Right renal cortex interstitium (tissue), 3 donors: ENCODE measurements at regions not wholly inside any gene's neighbourhood (a gene's known extent, or its start where the extent isn't known, plus 50 kb on each side); places are given as distances from the start of the nearest gene placed in this dataset.
A peak's percentile ranks its signal among the peaks of the same experiment; 100 is the strongest.

Source experiments
- DNase-seq, 3 donors: peaks; one replicate each; pipeline ENCODE4 v3.0.0-alpha.2; 2013; ENCODE audit warnings: low read depth in 3 of 3, low spot score in 2 of 3

DNA sequence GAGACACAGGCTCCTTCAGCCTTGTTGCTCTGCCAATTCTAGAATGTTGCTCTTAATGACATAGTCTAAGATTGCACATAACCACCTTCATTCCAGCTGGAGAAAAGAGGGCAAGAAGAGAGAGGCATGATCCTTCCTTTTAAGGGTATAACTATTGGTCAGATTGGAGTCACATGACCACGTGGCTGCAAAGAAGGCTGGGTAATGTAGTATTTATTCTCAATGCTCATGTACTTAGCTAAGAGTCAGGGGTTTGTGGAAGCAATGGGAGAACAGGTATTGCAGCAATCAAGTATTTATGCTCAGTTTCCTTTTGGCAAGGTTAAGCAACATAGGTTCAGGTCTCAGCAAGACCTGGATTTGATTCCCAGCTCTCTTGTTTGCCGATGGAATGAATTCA is 298.8 kb upstream of the TBX3 start:
- no peak for DNase-seq

DNA sequence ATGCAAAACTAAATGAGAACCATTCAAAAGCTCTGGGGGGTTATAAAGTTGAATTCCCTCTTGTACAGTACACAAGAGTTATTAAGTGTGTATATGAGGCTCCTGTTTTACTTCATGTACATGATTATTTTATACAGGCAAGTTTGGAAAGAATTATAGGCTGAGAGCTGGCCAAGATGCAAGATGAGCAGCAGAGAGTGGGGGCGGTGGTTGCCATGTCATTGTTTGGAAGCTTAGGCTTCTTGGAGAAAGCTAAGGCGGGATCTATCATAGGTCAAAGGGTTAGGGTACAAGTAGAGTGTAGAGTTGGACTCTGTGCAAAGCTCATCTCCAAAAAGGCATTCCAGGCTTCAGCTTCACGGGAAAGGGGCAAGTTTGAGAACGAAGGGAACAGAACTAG is 297.1 kb upstream of the TBX3 start:
- DNase-seq = no peak

DNA sequence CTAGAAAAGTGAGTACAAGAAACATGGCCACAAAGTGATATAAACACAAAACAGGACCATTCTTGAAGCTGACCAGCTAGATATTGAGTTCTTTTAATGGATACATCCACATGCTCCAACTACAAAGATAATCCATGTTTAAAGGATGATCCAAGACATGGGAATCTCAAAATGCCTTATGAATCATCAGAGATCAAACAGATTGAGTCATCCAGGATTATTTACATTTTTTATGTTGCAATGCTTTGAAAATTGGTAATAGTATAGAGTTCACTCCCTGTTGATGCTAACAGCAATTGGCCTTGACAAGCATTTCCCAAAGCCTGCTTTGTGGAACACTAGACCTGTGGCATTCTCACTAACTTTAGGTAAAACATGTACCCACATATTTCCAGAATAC is 293.0 kb upstream of the TBX3 start:
- DNase-seq = no peak

DNA sequence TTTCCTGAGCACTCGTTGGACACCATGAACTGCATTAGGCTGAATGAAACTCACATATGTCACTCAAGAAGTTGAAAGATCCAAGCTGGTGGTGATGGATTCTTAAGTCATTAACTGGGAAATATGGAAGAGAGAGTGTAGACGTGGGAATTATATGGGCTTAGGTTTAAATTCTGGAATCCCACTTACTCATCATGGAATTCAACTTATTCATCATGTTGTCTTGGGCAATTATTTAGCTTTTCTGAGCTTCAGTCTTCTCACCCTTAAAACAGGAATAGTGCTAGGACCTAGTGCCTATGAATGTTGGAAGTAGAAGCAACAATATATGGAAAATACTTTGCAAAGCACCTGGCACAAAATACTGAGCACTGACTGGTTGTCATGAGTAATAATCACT is 292.4 kb upstream of the TBX3 start:
- DNase-seq = no peak

DNA sequence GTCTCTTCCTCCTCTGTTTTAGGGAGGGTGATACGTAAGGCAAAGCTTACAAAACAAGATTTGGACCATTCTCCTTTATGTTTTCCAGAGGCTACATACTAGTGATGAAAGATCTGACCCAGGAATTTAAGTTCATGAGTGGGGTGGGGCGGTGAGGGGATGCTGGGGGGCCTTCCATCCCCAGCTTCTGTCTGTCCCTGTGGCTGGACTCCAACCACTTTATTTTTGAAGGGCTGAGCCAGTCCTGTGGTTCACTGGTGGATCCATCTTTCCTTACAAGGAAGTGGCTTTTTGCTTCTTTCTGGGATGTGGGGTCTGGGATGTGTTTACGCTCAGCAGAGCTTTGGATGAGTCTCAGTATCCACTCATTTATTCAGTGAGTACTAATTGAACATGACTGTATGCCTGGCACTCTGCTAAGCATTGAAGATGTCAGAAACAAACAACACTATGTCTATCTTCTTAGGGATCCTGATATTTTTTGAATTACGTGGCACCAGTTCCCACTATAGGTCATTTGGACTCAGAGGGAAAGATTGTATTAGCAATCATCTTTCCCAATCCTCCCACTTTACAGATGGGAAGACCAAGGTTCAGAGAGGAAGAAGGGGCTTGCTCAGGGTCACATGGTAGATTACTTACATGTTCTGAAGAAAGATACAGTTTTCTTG is 291.8 kb upstream of the TBX3 start:
- DNase-seq = no peak

DNA sequence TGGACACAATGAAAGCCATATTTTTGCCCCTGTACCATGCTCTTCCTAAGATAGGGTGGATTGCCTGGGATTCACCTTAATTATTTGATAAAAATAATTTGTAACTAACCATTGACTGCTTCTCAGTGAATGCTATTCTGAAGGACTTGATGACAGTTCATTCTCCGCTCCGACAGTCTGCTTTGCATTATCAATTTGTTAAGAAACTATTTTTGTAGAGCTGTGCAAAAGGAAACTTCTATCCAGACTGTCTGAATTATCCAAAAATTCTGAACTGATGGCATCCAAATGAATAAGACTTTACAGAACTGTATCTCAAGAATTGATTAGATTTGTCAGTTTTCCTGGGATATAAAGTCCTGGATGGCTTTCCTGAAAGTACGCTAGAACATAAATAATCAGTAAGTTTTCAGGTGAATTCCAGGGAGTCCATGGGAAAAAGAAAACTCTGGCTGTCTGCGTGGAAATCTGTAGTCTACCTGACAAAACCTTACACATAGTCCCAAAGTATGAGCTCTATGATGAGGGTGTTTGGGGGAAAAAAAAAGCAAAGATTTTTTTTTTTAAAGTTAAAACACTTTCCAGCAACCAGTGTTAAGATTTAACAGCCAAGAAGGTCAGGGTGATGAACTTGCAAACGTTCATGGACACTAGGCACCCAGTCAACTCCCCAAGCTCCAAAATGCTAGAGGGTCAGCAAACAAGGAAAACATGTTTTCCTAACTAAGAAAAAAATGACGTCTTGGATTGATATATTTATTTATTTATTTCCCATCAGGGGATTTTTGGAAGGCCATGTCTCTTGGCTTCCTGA is 291.1 kb upstream of the TBX3 start:
- DNase-seq = no peak

DNA sequence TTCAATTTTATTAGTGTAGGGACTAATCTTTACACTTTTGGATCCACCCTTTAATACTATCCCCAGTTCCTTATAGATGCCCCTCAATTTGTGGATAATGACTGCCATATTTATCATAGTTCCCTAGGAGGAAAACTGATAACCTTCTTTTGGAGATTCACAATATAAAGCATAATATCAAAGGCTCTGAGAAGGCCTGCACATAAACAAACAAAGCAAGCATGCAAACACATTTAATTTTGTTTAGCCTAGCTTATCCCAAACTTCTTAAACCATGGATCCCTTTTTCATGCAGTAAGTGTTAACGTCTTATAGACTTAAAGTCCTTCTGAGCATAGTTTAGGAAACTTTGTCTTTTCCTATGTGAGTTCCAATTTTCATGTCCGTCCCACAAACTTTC is 290.4 kb upstream of the TBX3 start:
- no peak for DNase-seq

DNA sequence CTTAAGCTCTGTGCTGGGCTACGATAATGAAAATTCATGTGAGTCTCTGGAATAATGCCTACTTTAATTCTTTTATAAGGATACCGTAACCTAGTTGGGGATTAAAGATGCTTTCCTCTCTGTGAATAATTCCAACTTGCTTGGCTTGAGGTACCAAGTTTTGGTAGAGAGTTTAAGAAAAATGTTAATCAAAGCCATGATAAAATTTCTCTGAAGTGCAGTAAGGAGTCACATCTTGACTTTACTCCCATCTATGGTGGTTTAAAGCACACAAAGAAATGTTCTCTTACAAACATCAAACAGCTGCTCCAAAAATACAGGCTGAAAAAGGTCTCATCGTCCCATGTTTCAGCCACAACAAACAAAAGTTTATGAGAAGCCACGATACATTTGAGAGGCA is 284.8 kb upstream of the TBX3 start:
- DNase-seq = no peak

DNA sequence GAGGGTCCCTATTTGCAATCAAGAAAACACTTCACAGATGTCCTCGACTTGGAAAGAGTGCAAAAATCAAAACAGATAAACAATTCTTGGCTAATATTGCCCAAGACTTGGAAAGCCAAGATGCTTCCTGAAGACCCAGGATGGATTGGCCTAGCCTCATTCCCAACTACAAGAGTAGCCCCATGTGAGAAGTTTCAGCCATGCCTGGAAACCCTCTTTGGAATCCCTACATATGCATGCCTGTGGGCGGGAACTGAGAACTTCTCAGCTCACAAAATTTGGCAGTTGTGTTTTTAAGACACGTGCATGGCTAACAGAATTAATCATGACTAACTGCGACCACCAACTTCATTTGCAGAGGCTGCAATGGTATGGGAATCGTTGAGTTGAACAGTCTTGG is 283.2 kb upstream of the TBX3 start:
- DNase-seq = no peak

DNA sequence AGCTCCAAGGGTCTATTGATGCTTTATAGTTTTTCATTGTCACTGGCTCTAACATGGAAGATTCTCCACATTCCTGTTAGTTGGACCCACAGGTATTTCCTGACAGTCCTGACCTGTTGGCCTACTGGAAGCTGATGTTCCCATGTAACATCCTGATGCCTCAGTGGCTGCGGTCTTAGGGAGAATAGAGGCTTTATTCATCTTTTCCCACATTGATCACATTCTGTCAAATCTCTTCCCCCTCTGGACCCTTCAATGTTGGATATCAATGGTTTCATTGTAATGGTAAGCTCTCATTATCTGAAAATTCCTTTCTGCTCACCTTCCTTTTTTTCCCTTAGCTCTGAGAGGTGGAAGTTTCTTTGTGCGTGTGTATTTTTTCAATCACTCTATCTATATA is 280.9 kb upstream of the TBX3 start:
- no peak for DNase-seq

DNA sequence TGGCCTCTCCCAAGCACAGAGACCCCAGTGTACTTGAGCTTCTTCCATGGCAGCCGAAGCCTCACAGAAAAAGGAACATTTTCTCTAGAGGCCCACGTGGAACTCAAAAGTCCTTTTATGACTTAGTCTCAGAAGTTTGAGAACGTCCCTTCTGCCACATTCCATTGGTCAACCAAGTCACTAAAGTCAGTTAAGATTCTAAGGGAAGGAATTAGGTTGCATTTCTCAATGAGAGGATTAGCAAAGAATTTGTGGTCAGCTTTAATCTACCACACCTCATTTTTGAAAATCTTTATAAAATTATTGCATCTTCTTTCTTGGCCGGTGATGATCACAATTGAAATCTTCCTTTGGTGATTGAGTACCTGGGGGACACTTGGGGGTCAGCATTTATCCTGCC is 279.9 kb upstream of the TBX3 start:
- DNase-seq = no peak

DNA sequence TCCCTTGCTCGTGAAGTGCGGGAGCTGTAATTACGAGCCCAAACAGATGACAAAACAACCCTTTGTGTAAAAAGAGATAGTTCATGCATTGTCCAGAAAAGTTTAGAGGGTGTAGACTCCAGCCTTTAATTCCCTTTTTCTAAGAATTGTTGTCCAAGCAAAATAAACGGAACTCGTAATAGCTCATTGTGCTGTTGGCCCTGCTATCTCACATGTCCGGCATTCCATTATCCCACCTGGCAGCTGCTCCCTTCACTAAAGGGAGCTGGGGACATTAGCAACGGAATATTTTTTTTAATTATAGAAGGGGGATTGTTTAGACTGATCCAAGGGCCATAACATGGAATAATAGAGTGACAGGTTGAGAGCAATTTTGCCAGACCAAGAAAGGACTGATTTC is 277.5 kb upstream of the TBX3 start:
- DNase-seq = no peak

DNA sequence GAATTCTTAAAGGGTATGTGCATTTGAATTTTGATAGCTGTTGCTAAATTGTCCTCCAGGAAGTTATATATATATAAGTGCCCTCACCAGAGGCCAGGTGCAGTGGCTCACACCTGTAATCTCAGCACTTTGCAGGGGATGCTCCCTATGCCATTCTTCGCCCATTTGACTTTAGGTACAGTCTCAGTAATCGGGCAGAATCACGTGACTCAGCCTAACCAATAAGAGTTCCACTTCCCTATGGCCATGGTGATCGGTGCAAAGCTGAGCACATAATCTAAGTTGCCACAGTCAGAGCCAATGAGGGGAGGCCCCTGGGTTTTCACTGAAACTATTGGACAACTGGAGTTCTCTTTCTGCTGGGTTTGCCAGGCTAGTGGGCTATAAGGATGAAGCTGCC is 274.6 kb upstream of the TBX3 start:
- DNase-seq = no peak

DNA sequence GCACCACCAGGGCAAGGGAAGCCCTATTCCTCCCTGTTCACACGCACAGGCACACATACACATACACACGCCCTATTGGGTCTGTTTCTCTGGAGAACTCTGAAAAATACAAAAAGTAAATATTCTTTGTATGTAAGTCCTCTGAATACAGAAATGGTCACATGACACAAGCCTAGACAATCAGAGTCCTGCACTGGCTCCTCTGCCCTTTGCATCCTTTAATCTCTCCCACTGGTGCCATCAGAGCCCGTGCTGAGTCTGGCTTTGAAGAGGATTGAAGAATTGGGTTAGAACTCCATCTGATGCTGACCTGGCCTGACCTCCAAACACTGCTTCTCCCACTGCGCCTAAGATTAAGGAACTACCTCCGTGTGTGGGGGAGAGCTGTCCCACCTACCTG is 273.2 kb upstream of the TBX3 start:
- no peak for DNase-seq

DNA sequence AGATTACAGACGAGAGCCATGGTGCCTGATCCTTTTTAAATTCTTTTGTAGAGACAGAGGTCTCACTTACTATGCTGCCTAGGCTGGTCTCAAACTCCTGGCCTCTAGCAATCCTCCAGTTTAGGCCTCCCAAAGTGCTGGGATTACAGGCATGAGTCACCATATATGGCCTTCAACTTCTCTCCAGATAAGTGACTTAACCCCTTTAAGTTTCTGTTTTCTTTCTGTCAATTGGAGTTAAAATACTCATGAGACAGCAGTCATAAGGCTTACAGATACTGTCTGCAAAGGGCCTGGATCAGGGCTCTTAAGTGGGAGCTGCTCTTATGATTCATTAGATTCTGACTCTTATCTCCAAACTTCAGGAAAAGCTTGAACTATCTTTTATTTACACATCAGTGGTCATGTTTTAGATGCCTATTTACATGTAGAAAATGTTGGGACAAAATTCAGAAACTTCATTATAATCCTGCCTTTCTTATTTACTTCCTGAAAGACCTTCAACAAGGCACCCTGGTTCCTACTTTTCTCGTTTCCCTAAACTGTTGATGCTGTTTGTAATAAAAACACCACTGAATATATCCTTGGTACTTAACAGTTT is 271.5 kb upstream of the TBX3 start:
- no peak for DNase-seq

DNA sequence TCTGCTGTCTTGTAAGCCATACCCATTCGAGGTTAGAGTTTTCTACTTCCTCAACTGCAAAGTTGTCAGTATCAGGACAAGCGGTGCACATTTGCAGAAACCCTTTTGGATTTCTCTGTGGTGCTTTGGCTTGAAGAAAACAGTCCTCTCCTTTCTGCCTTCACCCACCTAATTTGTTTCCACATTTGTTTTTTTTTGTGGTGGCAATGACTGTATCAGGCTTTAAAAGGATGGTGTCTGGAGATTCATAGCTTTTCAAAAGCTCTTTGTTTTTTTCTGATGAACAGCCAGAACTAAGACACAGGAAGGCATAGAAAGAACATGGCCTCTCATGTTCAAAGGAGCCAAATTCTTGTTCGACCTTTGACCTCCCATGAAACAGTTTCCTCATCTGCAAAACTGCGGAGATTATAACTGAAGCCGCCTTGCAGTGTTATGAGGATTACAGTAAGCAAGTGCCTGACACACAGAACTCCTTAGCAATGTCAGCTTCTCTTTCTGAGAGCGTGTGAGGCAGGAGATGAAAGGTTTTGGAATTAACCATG is 270.6 kb upstream of the TBX3 start:
- no peak for DNase-seq

DNA sequence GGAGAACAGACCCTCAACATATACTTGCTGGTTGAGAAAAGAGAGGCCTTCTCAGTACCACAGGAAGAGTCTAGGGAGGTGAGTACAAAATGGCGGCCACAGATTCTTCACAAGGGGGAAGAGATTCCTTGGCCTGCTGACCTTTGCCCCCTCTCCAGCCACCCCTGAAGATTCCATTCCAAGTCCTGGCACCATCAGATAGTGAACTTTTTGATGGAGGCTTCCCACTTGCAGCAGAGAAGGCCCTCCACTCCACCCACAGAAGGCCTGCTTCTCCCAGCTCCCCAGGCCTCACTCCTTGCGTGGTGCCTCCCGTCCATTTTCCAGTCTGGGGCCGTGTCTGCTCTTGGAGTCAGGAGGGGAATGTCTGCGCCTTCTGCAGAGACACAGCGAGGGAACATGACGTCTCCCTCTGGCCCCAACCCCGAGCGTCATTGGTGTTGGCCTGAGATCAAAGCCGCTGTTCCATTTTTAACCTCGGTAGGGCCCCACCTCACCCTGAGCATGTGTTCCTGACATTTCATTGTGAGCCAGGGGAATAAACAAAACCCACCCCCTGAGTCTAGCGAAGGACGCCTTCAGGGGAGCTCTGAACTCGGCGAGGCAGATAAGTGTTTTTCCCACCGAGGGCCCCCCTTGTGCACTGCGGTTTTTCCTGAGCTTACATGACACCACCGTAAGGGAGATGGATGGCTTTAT is 268.7 kb upstream of the TBX3 start:
- peak; percentile 38 to 44 (median 39) for DNase-seq

DNA sequence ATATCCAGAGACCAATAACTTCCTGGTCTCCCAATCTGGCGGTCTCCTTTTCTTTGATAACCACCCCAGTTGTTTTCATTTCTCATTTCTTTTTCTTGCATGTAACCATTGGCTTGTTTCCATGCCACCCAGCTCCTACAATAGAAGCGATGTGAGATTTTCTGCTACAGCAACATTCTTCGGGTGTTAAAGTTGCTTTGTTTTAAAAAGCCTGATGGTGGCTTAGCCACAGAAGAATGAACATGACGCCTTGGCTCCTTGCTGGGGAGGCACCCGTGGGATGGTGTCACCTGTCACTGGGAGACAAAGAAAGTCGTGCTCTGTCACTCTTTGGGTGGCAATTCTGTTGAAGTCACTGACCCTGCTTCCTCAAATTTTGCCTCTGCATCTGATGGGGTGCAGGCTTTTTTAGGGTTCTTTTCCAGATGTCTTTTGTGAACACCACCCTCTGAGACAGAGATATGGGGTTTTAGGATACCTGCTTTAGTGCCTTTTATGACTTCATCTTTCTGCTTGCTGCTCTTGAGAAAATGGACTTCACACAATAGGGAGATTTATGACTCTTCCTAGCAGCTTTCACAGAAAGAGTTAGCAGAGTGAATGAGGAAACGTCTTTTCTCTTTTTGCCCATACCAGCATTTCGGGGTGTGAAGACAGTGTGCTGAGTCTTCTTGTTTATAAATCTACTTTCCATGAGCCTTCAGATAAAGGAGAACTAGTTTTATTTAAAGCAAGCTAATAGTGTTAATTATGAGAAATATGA is 265.3 kb upstream of the TBX3 start:
- DNase-seq = no peak

DNA sequence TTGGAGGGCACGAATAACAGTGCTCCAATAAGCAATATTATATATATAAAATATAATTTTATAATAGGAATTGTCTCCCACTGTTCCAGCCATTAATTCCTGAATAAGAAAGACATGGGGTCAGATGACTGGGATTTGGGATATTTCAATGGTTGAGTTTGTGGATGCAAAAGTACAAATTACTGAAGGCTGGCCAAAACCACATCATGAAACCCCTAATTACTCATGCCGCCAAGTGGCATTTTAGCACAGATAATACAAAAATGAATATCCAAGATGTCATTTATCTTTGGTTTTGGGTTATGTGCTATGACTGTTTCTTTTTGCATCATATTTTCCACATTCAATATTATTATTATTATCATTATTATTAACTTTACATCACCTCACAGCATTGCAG is 261.4 kb upstream of the TBX3 start:
- DNase-seq = no peak

DNA sequence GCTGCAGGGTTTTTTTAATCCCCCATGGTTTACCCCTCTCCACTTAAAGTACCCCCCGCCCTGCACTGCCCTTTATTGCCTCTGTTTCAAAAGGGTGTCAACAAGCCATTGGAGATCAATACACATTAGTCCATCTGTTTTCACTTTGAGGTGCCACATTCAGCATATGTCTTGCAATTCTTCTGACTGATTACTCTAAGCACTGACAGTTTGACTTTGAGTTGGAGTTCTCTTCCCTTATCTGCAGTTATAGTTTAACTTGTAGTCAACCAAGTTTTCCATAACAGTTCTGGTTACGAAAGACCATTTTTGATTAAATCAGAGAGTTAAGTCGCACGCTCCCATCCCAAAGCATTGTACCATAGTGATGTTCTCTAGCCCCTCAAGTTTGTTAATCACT is 260.8 kb upstream of the TBX3 start:
- DNase-seq = no peak

DNA sequence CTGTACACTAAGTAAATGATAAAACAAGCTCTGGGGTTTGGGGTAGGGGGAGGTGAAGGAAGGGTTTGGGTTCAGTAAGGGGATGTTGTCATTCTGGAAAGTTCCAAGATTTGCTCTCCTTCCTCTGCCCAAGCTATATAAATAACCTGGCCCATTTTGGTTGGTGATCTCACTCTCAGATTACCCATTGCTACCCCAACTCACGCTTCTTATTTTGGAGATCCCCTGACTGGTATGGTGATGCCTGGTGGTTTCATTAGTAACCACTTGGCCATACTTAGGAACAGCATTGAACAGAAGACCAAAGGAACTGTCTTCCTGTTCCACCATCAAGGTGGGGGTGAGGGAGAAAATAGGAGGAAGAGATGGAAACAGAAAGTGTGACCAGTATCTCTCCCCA is 259.6 kb upstream of the TBX3 start:
- DNase-seq = no peak
